Body of pancreas (tissue), 4 donors: ENCODE measurements at regions not wholly inside any gene's neighbourhood (a gene's known extent, or its start where the extent isn't known, plus 50 kb on each side); places are given as distances from the start of the nearest gene placed in this dataset.

Experiments used
- ATAC-seq: fragments of 150-250 bp; one replicate; pipeline ENCODE4 v1.9.1; 2016
- DNase-seq, 4 donors: peaks; one replicate each; pipeline ENCODE4 v3.0.0-alpha.2; 2019
- H3K27ac ChIP-seq, 4 donors: fragments of 200-600 bp; sonication (generic); 1 replicate in 3 of 4; 2 replicates in 1 of 4; pipeline versions ENCODE4 v1.5.1 to v1.6.1; 2016 to 2019; ENCODE audit warnings: mild to moderate bottlenecking in 1 of 4, mixed read lengths in 1 of 4, moderate library complexity in 1 of 4
- H3K27me3 ChIP-seq, 2 donors: fragments of 200-600 bp; sonication (generic); one replicate each; pipeline ENCODE4 v1.6.0; 2016; ENCODE audit warnings: mild to moderate bottlenecking in 1 of 2
- H3K36me3 ChIP-seq, 2 donors: fragments of 200-600 bp; sonication (generic); replicated peaks in 1 of 2; 2 replicates each; pipeline ENCODE4 v1.5.1; 2016; ENCODE audit warnings: low read depth in 2 of 2; ENCODE audit not compliant: insufficient read depth in 1 of 2
- H3K4me1 ChIP-seq: fragments of 200-600 bp; sonication (generic); one replicate; pipeline ENCODE4 v1.6.0; 2016
- H3K4me3 ChIP-seq, 2 donors: fragments of 200-600 bp; sonication (generic); 1 replicate in 1 of 2; 2 replicates in 1 of 2; pipeline ENCODE4 v1.5.1; 2016 to 2019
- H3K9me3 ChIP-seq, 3 donors: fragments of 200-600 bp; sonication (generic); 1 replicate in 2 of 3; 2 replicates in 1 of 3; pipeline ENCODE4 v1.5.1; 2016
- POLR2A ChIP-seq, 3 donors: fragments of 450-650 bp; IDR thresholded peaks; one replicate each; pipeline ENCODE4 v1.6.1; 2016; ENCODE audit warnings: antibody characterized with exemption in 3 of 3, mild to moderate bottlenecking in 2 of 3
- WGBS, 2 donors: methylation state at CpG; one replicate each; pipeline ENCODE4 v1.1.5; 2017; 5-methylcytosine and 5-hydroxymethylcytosine counted together
- intact Hi-C: fragments of 100-400 bp; cut with DNase I; formaldehyde crosslinking; loops from one replicate; pipeline ENCODE4 v1.15.1; 2023
- TF ChIP-seq, protein P1 (sequence below), 7 experiments: fragments of 450-650 bp in 4 of 7; fragments of 200-600 bp in 3 of 7; sonication (generic) in 3 of 7; IDR thresholded peaks; one replicate each; pipeline ENCODE4 v1.5.1; 2016 to 2019; ENCODE audit warnings: antibody characterized with exemption in 7 of 7

- no peak for TF ChIP-seq POLR2A (IDR thresholded peaks at IDR 0.05)
- TF ChIP-seq, protein P1, sequence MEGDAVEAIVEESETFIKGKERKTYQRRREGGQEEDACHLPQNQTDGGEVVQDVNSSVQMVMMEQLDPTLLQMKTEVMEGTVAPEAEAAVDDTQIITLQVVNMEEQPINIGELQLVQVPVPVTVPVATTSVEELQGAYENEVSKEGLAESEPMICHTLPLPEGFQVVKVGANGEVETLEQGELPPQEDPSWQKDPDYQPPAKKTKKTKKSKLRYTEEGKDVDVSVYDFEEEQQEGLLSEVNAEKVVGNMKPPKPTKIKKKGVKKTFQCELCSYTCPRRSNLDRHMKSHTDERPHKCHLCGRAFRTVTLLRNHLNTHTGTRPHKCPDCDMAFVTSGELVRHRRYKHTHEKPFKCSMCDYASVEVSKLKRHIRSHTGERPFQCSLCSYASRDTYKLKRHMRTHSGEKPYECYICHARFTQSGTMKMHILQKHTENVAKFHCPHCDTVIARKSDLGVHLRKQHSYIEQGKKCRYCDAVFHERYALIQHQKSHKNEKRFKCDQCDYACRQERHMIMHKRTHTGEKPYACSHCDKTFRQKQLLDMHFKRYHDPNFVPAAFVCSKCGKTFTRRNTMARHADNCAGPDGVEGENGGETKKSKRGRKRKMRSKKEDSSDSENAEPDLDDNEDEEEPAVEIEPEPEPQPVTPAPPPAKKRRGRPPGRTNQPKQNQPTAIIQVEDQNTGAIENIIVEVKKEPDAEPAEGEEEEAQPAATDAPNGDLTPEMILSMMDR (IDR thresholded peaks at IDR 0.05), result no peak
- H3K9me3 ChIP-seq, result no peaks in the 10 kb centered on the region
- no peak for DNase-seq
- no peak overlapping the region for H3K4me3 ChIP-seq
- no peaks in the 10 kb centered on the region for H3K27me3 ChIP-seq
- H3K27ac ChIP-seq, result no peak overlapping the region
- ATAC-seq, result no peak
- intact Hi-C loops, result no loop called here
- WGBS, 2 donors, result 34 to 43% methylated on average over 3 of the region's 3 CpGs
- H3K4me1 ChIP-seq, result no peaks in the 10 kb centered on the region
- H3K36me3 ChIP-seq, result no peaks in the 10 kb centered on the region
These were observed 71.4 kb upstream of the PRKD1 start for GRCh38 chr14:29999013-29999539.

GRCh38 chr14:30002859-30003258 is 75.2 kb upstream of the PRKD1 start:
- intact Hi-C loops, result no loop called here
- H3K9me3 ChIP-seq, result no peaks in the 10 kb centered on the region
- H3K4me1 ChIP-seq, result no peaks in the 10 kb centered on the region
- 31 to 37% methylated on average over 5 of the region's 5 CpGs for WGBS, 2 donors
- H3K4me3 ChIP-seq, result no peak overlapping the region
- H3K36me3 ChIP-seq, result no peaks in the 10 kb centered on the region
- no peaks in the 10 kb centered on the region for H3K27me3 ChIP-seq
- no peak for DNase-seq
- TF ChIP-seq, protein P1 (IDR thresholded peaks at IDR 0.05), result no peak
- TF ChIP-seq POLR2A (IDR thresholded peaks at IDR 0.05), result no peak
- no peak for ATAC-seq
- no peak overlapping the region for H3K27ac ChIP-seq

DNA sequence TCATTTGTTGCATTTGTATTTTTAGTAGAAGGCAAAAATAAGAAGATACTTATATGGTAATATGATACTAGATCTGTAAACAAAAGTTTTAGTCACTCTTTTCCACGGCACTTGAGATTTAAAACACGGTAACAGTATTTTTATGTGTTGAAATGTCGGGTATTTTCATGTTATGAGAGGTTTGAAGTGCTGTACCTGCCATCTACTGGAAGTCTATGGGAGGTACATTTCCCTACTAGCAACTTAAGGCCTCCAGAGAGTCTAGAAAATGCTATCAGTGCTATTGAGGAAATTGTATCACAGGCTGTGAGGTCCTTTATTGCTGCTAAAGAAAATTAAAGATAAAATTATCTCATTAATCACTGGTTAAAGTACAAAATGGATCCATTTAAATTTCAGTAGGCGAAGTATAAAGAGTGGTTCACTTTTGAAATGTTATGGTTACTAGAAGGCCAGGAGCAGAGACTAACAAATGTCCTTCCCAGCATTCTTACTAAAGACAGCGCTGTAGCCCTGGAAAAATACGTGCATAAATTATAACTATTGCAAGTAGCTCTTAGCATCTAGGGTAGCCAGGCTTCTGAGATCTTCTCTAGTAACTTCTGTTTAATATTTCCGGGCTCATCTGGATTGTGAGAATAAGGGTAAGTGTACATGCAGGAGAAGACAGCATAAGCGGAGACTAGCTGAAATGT is 77.6 kb upstream of the PRKD1 start:
- ATAC-seq, result peak; percentile 89
- intact Hi-C loops, result loop anchor here (5.0 kb wide), 1 partner anchor 458 kb away; no protein-coding TSS in a partner anchor
- DNase-seq, result peak in 1 of 4 donors; percentile 46
- H3K36me3 ChIP-seq, result no peaks in the 10 kb centered on the region
- no peaks in the 10 kb centered on the region for H3K27me3 ChIP-seq
- no peak overlapping the region for H3K4me3 ChIP-seq
- no peaks in the 10 kb centered on the region for H3K4me1 ChIP-seq
- TF ChIP-seq, protein P1 (IDR thresholded peaks at IDR 0.05), result peak; percentile 55 to 86 (median 80)
- TF ChIP-seq POLR2A (IDR thresholded peaks at IDR 0.05), result no peak
- H3K9me3 ChIP-seq, result no peaks in the 10 kb centered on the region
- 42 to 45% methylated on average over 8 of the region's 8 CpGs for WGBS, 2 donors
- H3K27ac ChIP-seq, result no peak overlapping the region

DNA sequence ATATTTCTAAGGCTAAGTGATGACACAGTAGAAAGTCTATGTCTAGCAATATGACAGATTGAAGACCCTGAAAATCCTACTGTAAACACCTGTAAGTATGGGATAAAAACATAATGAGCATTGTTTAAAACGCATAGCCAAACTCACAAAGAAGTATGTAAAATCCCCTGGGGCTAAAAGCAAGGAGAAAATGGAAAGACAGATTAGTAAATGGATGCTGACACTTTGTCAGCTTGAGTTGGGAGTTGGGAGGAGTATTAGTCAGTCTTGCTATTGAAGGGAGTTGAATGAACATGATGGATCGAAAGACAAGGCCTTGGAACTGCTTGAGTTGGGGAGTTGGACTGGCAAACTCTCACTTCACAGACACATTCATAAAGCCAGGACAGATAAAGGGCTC is 79.0 kb upstream of the PRKD1 start:
- intact Hi-C loops, result loop anchor here (5.0 kb wide), 1 partner anchor 459 kb away; no protein-coding TSS in a partner anchor
- ATAC-seq (no peak), DNase-seq (no peak)
- WGBS, 2 donors, result 70 to 82% methylated on average over 2 of the region's 2 CpGs
- Histone ChIP-seq H3K9me3 (no peaks in the 10 kb centered on the region), H3K27me3 (no peaks in the 10 kb centered on the region), H3K4me3 (no peak overlapping the region), H3K27ac (no peak overlapping the region), H3K36me3 (no peaks in the 10 kb centered on the region), H3K4me1 (no peaks in the 10 kb centered on the region)
- TF ChIP-seq, protein P1 (IDR thresholded peaks at IDR 0.05), result no peak
- no peak for TF ChIP-seq POLR2A (IDR thresholded peaks at IDR 0.05)

GRCh38 chr14:30015489-30015888 is 87.8 kb upstream of the PRKD1 start:
- Histone ChIP-seq H3K36me3 (no peaks in the 10 kb centered on the region), H3K27ac (no peak overlapping the region), H3K4me1 (no peaks in the 10 kb centered on the region), H3K4me3 (no peak overlapping the region), H3K9me3 (no peaks in the 10 kb centered on the region), H3K27me3 (no peaks in the 10 kb centered on the region)
- intact Hi-C loops, result no loop called here
- TF ChIP-seq, protein P1 (IDR thresholded peaks at IDR 0.05), result no peak
- no peak for TF ChIP-seq POLR2A (IDR thresholded peaks at IDR 0.05)
- no peak for ATAC-seq
- WGBS, 2 donors, result 86 to 90% methylated on average over 2 of the region's 2 CpGs
- no peak for DNase-seq
